ENCODE measurements at regions not wholly inside any gene's neighbourhood (a gene's known extent, or its start where the extent isn't known, plus 50 kb on each side); places are given as distances from the start of the nearest gene placed in this dataset.

GRCh38 chr13:94816256-94816655 is 103.9 kb upstream of the SOX21 start:
- no peaks in the 10 kb centered on the region for H3K4me1 ChIP-seq (replicated peaks)
- H3K27ac ChIP-seq, result no peak overlapping the region
- 97% methylated on average over 7 of the region's 7 CpGs for WGBS
- H3K4me3 ChIP-seq, result no peak overlapping the region
- H3K27me3 ChIP-seq (replicated peaks; ENCODE audit: insufficient read depth), result no peaks in the 10 kb centered on the region
- H3K9me3 ChIP-seq, result no peaks in the 10 kb centered on the region
- intact Hi-C loops (cut with DNase I), result no loop called here
- H3K36me3 ChIP-seq, result no peaks in the 10 kb centered on the region
- no peak for DNase-seq (ENCODE audit: low spot score)
- TF ChIP-seq POLR2AphosphoS5 (IDR thresholded peaks at IDR 0.05) (no peak), CTCF (IDR thresholded peaks at IDR 0.05) (no peak), POLR2A (IDR thresholded peaks at IDR 0.05) (no peak)

GRCh38 chr13:94813920-94814475 is 101.7 kb upstream of the SOX21 start:
- TF ChIP-seq POLR2AphosphoS5 (IDR thresholded peaks at IDR 0.05) (no peak), CTCF (IDR thresholded peaks at IDR 0.05) (no peak), POLR2A (IDR thresholded peaks at IDR 0.05) (no peak)
- no peak overlapping the region for H3K27ac ChIP-seq
- H3K27me3 ChIP-seq (replicated peaks; ENCODE audit: insufficient read depth), result no peaks in the 10 kb centered on the region
- WGBS, result 86% methylated on average over 4 of the region's 4 CpGs
- no peaks in the 10 kb centered on the region for H3K4me1 ChIP-seq (replicated peaks)
- no peak overlapping the region for H3K4me3 ChIP-seq
- intact Hi-C loops (cut with DNase I), result no loop called here
- H3K36me3 ChIP-seq, result no peaks in the 10 kb centered on the region
- DNase-seq (ENCODE audit: low spot score), result no peak
- H3K9me3 ChIP-seq, result no peaks in the 10 kb centered on the region

- Histone ChIP-seq H3K4me1 (replicated peaks) (no peaks in the 10 kb centered on the region), H3K4me3 (no peak overlapping the region), H3K36me3 (no peaks in the 10 kb centered on the region), H3K9me3 (no peaks in the 10 kb centered on the region), H3K27ac (no peak overlapping the region), H3K27me3 (replicated peaks; ENCODE audit: insufficient read depth) (no peaks in the 10 kb centered on the region)
- no peak for DNase-seq (ENCODE audit: low spot score)
- intact Hi-C loops (cut with DNase I), result no loop called here
- no peak for TF ChIP-seq POLR2A (IDR thresholded peaks at IDR 0.05)
These were observed 99.4 kb upstream of the SOX21 start for GRCh38 chr13:94811753-94812152.

- no peak for DNase-seq (ENCODE audit: low spot score)
- Histone ChIP-seq H3K4me3 (no peak overlapping the region), H3K9me3 (no peaks in the 10 kb centered on the region), H3K36me3 (no peaks in the 10 kb centered on the region), H3K27ac (no peak overlapping the region), H3K4me1 (replicated peaks) (no peaks in the 10 kb centered on the region), H3K27me3 (replicated peaks; ENCODE audit: insufficient read depth) (no peaks in the 10 kb centered on the region)
- TF ChIP-seq POLR2AphosphoS5 (IDR thresholded peaks at IDR 0.05) (no peak), CTCF (IDR thresholded peaks at IDR 0.05) (peak in 3 of 4 experiments; percentile 22 to 54 (median 35))
- intact Hi-C loops (cut with DNase I), result no loop called here
- 30% methylated on average over 5 of the region's 5 CpGs for WGBS
These were observed 88.1 kb upstream of the SOX21 start for GRCh38 chr13:94800423-94800822.

- DNase-seq (ENCODE audit: low spot score), result no peak
- no peak overlapping the region for H3K4me3 ChIP-seq
- H3K27me3 ChIP-seq (replicated peaks; ENCODE audit: insufficient read depth), result no peaks in the 10 kb centered on the region
- intact Hi-C loops (cut with DNase I), result no loop called here
- WGBS, result 84% methylated on average over 5 of the region's 5 CpGs
- TF ChIP-seq CTCF (IDR thresholded peaks at IDR 0.05) (no peak), POLR2A (IDR thresholded peaks at IDR 0.05) (no peak)
- no peak overlapping the region for H3K27ac ChIP-seq
- H3K4me1 ChIP-seq (replicated peaks), result no peaks in the 10 kb centered on the region
- no peaks in the 10 kb centered on the region for H3K9me3 ChIP-seq
- no peaks in the 10 kb centered on the region for H3K36me3 ChIP-seq
These were observed 87.0 kb upstream of the SOX21 start for GRCh38 chr13:94799299-94799698.

All from prostate gland (tissue), 2 donors.